K562 (cell line): ENCODE measurements at regions not wholly inside any gene's neighbourhood (a gene's known extent, or its start where the extent isn't known, plus 50 kb on each side); places are given as distances from the start of the nearest gene placed in this dataset.

Experiments
- ATAC-seq: fragments of 200-7000 bp; cut with Tn5 transposase; 3 replicates; pipeline ENCODE4 v1.9.1; 2020; ENCODE audit warnings: moderate library complexity
- BruUV-seq: library from RNA; stranded (reverse); fragments of 400-500 nt; replicated peaks from 2 replicates; lab custom pipeline; 2021; lab: Mats Ljungman, UMichigan
- CTCF ChIA-PET: fragments of 300-600 bp; formaldehyde crosslinking; extraction: SDS; loops from one replicate; lab custom pipeline; 2021; ENCODE audit warnings: low intra/inter-chr PET ratio; lab: Yijun Ruan, JAX
- POLR2A ChIA-PET: fragments of 300-600, 350-650 bp; sonication (Branson Sonifier 250); formaldehyde crosslinking; extraction: SDS; loops from one replicate; lab custom pipeline; 2021; ENCODE audit warnings: antibody characterized with exemption, inconsistent platforms; lab: Yijun Ruan, JAX
- DNase-seq, 4 experiments: peaks; one replicate each; pipeline versions ENCODE4 v3.0.0 to v3.0.0-alpha.2; 2011 to 2018; ENCODE audit warnings: low spot score in 3 of 4, mixed read lengths in 3 of 4; ENCODE audit errors: extremely low read depth in 1 of 4
- FAIRE-seq: peaks from 2 replicates; lab custom pipeline; 2011; peaks lifted over from hg19 to GRCh38; lab: Jason Lieb, UNC
- H2AFZ ChIP-seq: 2 replicates; pipeline ENCODE4 v1.6.0; 2011; ENCODE audit warnings: low read depth, low read length, control low read depth, inconsistent platforms
- H3K27ac ChIP-seq: fragments of 200-600 bp; 3 replicates; pipeline ENCODE4 v1.8.0; 2011; ENCODE audit warnings: low read depth, mild to moderate bottlenecking, control low read depth, inconsistent platforms, low read length, moderate library complexity, mixed read lengths; ENCODE audit errors: extremely low read depth
- H3K27me3 ChIP-seq, 2 experiments: fragments of 300-600 bp in 1 of 2; 2 replicates in 1 of 2; 3 replicates in 1 of 2; pipeline versions ENCODE4 v1.6.0 to v1.8.0; 2011; ENCODE audit warnings: inconsistent platforms in 2 of 2, low read length in 2 of 2, mild to moderate bottlenecking in 1 of 2, mixed read lengths in 1 of 2, moderate library complexity in 1 of 2; ENCODE audit not compliant: control insufficient read depth in 2 of 2, insufficient read depth in 2 of 2
- H3K36me3 ChIP-seq: fragments of 300-600 bp; 3 replicates; pipeline ENCODE4 v1.8.0; 2011; ENCODE audit warnings: mild to moderate bottlenecking, low read length, inconsistent platforms; ENCODE audit not compliant: control insufficient read depth, insufficient read depth
- H3K4me1 ChIP-seq, 2 experiments: fragments of 200-600 bp in 1 of 2; replicated peaks in 1 of 2; 2 replicates in 1 of 2; 3 replicates in 1 of 2; pipeline versions ENCODE4 v1.5.1 to v1.8.0; 2011; ENCODE audit warnings: inconsistent platforms in 2 of 2, low read length in 2 of 2, mild to moderate bottlenecking in 1 of 2, mixed read lengths in 1 of 2, moderate library complexity in 1 of 2; ENCODE audit not compliant: control insufficient read depth in 2 of 2, insufficient read depth in 2 of 2
- H3K4me2 ChIP-seq: 2 replicates; pipeline ENCODE4 v1.6.1; 2011; ENCODE audit warnings: low read length, control low read depth, inconsistent platforms, mixed read lengths; ENCODE audit not compliant: insufficient read depth
- H3K4me3 ChIP-seq: fragments of 200-600 bp; sonication (generic), shearing (Covaris generic); 2 replicates; pipeline ENCODE4 v1.5.1; 2016; ENCODE audit warnings: control low read depth, inconsistent platforms
- H3K79me2 ChIP-seq: fragments of 200-600 bp; 3 replicates; pipeline ENCODE4 v1.8.0; 2011; ENCODE audit warnings: low read length, inconsistent platforms; ENCODE audit not compliant: control insufficient read depth, insufficient read depth
- H3K9ac ChIP-seq, 2 experiments: 2 replicates each; pipeline versions ENCODE4 v1.6.0 to v1.6.1; 2011; ENCODE audit warnings: low read depth in 2 of 2, low read length in 2 of 2, control low read depth in 1 of 2, inconsistent platforms in 1 of 2, mild to moderate bottlenecking in 1 of 2, mixed read lengths in 1 of 2; ENCODE audit not compliant: insufficient read depth in 1 of 2
- H3K9me1 ChIP-seq: one replicate; pipeline ENCODE4 v1.6.0; 2011; ENCODE audit warnings: inconsistent platforms, mild to moderate bottlenecking, low read length, moderate library complexity; ENCODE audit not compliant: control insufficient read depth, insufficient read depth
- H3K9me3 ChIP-seq: replicated peaks from 2 replicates; pipeline ENCODE4 v1.5.1; 2011; ENCODE audit warnings: low read depth, low read length, inconsistent platforms; ENCODE audit not compliant: control insufficient read depth, insufficient read depth
- H4K20me1 ChIP-seq: replicated peaks from 2 replicates; pipeline ENCODE4 v1.6.1; 2011; ENCODE audit warnings: low read length, inconsistent platforms, mixed read lengths; ENCODE audit not compliant: control insufficient read depth, insufficient read depth
- CEBPB ChIP-seq: fragments of 450-650 bp; IDR thresholded peaks from 2 replicates; pipeline ENCODE4 v1.6.1; 2016; ENCODE audit warnings: missing genetic modification characterization, missing compliant biosample characterization
- HDAC3 ChIP-seq: fragments of 450-650 bp; IDR thresholded peaks from 2 replicates; pipeline ENCODE4 v1.6.1; 2018; ENCODE audit warnings: borderline replicate concordance, mild to moderate bottlenecking, moderate library complexity; ENCODE audit not compliant: partially characterized antibody
- MYBL2 ChIP-seq, 2 experiments: fragments of 450-650 bp in 1 of 2; sonication (generic) in 1 of 2; formaldehyde crosslinking in 1 of 2; IDR thresholded peaks; 2 replicates each; pipeline versions ENCODE4 v1.6.1 to v1.8.1; 2017 to 2022; ENCODE audit warnings: borderline replicate concordance in 1 of 2, inconsistent platforms in 1 of 2, low read depth in 1 of 2, mild to moderate bottlenecking in 1 of 2, missing genetic modification reagents in 1 of 2, moderate library complexity in 1 of 2
- PHB2 ChIP-seq: fragments of 450-650 bp; IDR thresholded peaks from 2 replicates; pipeline ENCODE4 v1.6.1; 2017; ENCODE audit warnings: low read depth
- POLR2G ChIP-seq: fragments of 200-400 bp; formaldehyde crosslinking; IDR thresholded peaks from 2 replicates; pipeline ENCODE4 v1.6.1; 2017; ENCODE audit warnings: low read depth, mild to moderate bottlenecking, antibody characterized with exemption, low read length, moderate library complexity
- RAD51 ChIP-seq: fragments of 450-650 bp; IDR thresholded peaks from 2 replicates; pipeline ENCODE4 v1.7.1; 2016; ENCODE audit warnings: low read depth, mild to moderate bottlenecking, borderline replicate concordance
- RCOR1 ChIP-seq, 2 experiments: IDR thresholded peaks; 2 replicates each; pipeline ENCODE4 v1.6.1; 2012; ENCODE audit warnings: low read depth in 2 of 2, low read length in 2 of 2, borderline replicate concordance in 1 of 2, improper control_type of control experiment in 1 of 2
- SRSF1 ChIP-seq: fragments of 200-400 bp; formaldehyde crosslinking; IDR thresholded peaks from 2 replicates; pipeline ENCODE4 v1.6.1; 2017; ENCODE audit warnings: mild to moderate bottlenecking, low read depth, low read length, moderate library complexity
- TAF1 ChIP-seq: IDR thresholded peaks from 2 replicates; pipeline ENCODE4 v1.6.1; 2011; ENCODE audit warnings: mild to moderate bottlenecking, low read length, moderate library complexity; ENCODE audit not compliant: insufficient read depth, control insufficient read depth, severe bottlenecking; ENCODE audit errors: extremely low read depth
- TCFL5 ChIP-seq: fragments of 250-450 bp; sonication (Bioruptor Pico); conservative IDR thresholded peaks from 2 replicates; pipeline ENCODE4 v1.6.1; 2021; ENCODE audit warnings: mild to moderate bottlenecking, moderate library complexity, matching md5 sums
- WGBS: fragments of 100-300 bp; shearing (Covaris generic); methylation state at CpG from one replicate; pipeline ENCODE4 v1.1.6; 2016; ENCODE audit warnings: low coverage, mixed read lengths; ENCODE audit not compliant: insufficient coverage; ENCODE audit errors: missing lambda C conversion rate; 5-methylcytosine and 5-hydroxymethylcytosine counted together
- in situ Hi-C: fragments of 300-500 bp; cut with MboI; formaldehyde crosslinking; loops from 4 replicates; pipeline ENCODE4 v1.15.0; 2018; ENCODE audit warnings: inconsistent platforms, mixed read lengths
- intact Hi-C: fragments of 100-400 bp; cut with micrococcal nuclease; formaldehyde crosslinking; loops from 2 replicates; pipeline ENCODE4 v1.14.2; 2022
- TF ChIP-seq, protein P1 (sequence below): fragments of 250-450 bp; sonication (Bioruptor Pico); IDR thresholded peaks from 2 replicates; pipeline ENCODE4 v1.8.0; 2021; ENCODE audit warnings: borderline replicate concordance, mild to moderate bottlenecking, moderate library complexity; ENCODE audit not compliant: poor library complexity, severe bottlenecking
- TF ChIP-seq, protein P2 (sequence below): fragments of 450-650 bp; formaldehyde crosslinking; IDR thresholded peaks from 2 replicates; pipeline ENCODE4 v1.4.0; 2020; ENCODE audit warnings: mild to moderate bottlenecking, mixed read lengths
- TF ChIP-seq, protein P3 (sequence below): fragments of 150-350 bp; IDR thresholded peaks from 2 replicates; pipeline ENCODE4 v1.6.1; 2014; ENCODE audit warnings: low read depth, mild to moderate bottlenecking, low read length, borderline replicate concordance
- TF ChIP-seq, protein P4 (sequence below): fragments of 450-650 bp; IDR thresholded peaks from one replicate; pipeline ENCODE4 v1.6.1; 2018; ENCODE audit warnings: mild to moderate bottlenecking, moderate library complexity; ENCODE audit not compliant: partially characterized antibody

DNA sequence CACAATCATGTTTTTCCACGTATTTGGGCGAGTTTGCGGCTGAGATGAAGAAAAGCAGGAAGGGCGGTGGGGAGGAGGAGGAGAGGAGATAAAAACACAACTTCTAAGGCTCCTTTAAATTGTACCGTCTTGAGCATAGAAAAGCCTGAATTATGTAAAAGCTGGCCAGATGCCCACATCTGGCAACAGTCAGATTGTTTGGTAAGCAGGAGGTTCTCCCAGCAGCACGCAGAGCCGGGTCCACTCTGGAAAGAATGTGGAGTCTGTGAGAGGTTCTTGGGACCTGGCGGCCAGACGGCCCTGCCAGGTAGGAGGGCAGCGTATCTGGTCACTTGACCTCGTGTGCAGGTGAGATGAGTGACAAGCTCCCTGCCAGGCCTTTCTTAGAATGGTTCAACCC is 215.3 kb upstream of the APCDD1 start:
- no peak for DNase-seq
- ChIA-PET POLR2A (interaction anchor here (1.1 kb wide), 1 partner anchor 12 kb away, joined by 3 read pairs; no protein-coding TSS in a partner anchor), CTCF (no interaction called here)
- Histone ChIP-seq H3K4me3 (no peak overlapping the region), H3K36me3 (no peaks in the 10 kb centered on the region), H3K27ac (no peak overlapping the region), H3K4me1 (no peaks in the 10 kb centered on the region), H3K9me3 (no peaks in the 10 kb centered on the region), H4K20me1 (no peaks in the 10 kb centered on the region), H3K4me2 (no peak overlapping the region), H3K9ac (no peak overlapping the region), H3K79me2 (no peaks in the 10 kb centered on the region), H3K9me1 (no peaks in the 10 kb centered on the region), H2AFZ (no peak overlapping the region), H3K27me3 (peaks cover 12 to 19% of the 10 kb centered on the region in 2 experiments; a peak in 3 of 5 replicates)
- 1% methylated on average over 11 of the region's 11 CpGs for WGBS
- in situ Hi-C loops: no loop called here
- no peak for ATAC-seq
- intact Hi-C loops: no loop called here
- no TSS peak for BruUV-seq
- no peak for FAIRE-seq
- TF ChIP-seq, protein P1, sequence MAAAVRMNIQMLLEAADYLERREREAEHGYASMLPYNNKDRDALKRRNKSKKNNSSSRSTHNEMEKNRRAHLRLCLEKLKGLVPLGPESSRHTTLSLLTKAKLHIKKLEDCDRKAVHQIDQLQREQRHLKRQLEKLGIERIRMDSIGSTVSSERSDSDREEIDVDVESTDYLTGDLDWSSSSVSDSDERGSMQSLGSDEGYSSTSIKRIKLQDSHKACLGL (CRISPR knock-in tag): no peak
- TF ChIP-seq POLR2G (no peak), TCFL5 (CRISPR knock-in tag) (no peak), RAD51 (no peak), TAF1 (no peak), HDAC3 (no peak), CEBPB (tag) (no peak), RCOR1 (IDR thresholded peaks at IDR 0.05; ENCODE audit: borderline replicate concordance in 1 of 2, low read depth in 2 of 2, low read length in 2 of 2) (no peak), MYBL2 (IDR thresholded peaks at IDR 0.05; ENCODE audit: low read depth) (no peak), MYBL2 (CRISPR knock-in tag; IDR thresholded peaks at IDR 0.05; ENCODE audit: borderline replicate concordance) (no peak), PHB2 (no peak), SRSF1 (no peak)
- TF ChIP-seq, protein P2, sequence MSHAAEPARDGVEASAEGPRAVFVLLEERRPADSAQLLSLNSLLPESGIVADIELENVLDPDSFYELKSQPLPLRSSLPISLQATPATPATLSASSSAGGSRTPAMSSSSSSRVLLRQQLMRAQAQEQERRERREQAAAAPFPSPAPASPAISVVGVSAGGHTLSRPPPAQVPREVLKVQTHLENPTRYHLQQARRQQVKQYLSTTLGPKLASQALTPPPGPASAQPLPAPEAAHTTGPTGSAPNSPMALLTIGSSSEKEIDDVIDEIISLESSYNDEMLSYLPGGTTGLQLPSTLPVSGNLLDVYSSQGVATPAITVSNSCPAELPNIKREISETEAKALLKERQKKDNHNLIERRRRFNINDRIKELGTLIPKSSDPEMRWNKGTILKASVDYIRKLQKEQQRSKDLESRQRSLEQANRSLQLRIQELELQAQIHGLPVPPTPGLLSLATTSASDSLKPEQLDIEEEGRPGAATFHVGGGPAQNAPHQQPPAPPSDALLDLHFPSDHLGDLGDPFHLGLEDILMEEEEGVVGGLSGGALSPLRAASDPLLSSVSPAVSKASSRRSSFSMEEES: no peak
- TF ChIP-seq, protein P3, sequence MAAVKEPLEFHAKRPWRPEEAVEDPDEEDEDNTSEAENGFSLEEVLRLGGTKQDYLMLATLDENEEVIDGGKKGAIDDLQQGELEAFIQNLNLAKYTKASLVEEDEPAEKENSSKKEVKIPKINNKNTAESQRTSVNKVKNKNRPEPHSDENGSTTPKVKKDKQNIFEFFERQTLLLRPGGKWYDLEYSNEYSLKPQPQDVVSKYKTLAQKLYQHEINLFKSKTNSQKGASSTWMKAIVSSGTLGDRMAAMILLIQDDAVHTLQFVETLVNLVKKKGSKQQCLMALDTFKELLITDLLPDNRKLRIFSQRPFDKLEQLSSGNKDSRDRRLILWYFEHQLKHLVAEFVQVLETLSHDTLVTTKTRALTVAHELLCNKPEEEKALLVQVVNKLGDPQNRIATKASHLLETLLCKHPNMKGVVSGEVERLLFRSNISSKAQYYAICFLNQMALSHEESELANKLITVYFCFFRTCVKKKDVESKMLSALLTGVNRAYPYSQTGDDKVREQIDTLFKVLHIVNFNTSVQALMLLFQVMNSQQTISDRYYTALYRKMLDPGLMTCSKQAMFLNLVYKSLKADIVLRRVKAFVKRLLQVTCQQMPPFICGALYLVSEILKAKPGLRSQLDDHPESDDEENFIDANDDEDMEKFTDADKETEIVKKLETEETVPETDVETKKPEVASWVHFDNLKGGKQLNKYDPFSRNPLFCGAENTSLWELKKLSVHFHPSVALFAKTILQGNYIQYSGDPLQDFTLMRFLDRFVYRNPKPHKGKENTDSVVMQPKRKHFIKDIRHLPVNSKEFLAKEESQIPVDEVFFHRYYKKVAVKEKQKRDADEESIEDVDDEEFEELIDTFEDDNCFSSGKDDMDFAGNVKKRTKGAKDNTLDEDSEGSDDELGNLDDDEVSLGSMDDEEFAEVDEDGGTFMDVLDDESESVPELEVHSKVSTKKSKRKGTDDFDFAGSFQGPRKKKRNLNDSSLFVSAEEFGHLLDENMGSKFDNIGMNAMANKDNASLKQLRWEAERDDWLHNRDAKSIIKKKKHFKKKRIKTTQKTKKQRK: no peak
- TF ChIP-seq, protein P4, sequence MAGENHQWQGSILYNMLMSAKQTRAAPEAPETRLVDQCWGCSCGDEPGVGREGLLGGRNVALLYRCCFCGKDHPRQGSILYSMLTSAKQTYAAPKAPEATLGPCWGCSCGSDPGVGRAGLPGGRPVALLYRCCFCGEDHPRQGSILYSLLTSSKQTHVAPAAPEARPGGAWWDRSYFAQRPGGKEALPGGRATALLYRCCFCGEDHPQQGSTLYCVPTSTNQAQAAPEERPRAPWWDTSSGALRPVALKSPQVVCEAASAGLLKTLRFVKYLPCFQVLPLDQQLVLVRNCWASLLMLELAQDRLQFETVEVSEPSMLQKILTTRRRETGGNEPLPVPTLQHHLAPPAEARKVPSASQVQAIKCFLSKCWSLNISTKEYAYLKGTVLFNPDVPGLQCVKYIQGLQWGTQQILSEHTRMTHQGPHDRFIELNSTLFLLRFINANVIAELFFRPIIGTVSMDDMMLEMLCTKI: no peak
